ENCODE measurements at regions not wholly inside any gene's neighbourhood (a gene's known extent, or its start where the extent isn't known, plus 50 kb on each side); places are given as distances from the start of the nearest gene placed in this dataset.

DNA sequence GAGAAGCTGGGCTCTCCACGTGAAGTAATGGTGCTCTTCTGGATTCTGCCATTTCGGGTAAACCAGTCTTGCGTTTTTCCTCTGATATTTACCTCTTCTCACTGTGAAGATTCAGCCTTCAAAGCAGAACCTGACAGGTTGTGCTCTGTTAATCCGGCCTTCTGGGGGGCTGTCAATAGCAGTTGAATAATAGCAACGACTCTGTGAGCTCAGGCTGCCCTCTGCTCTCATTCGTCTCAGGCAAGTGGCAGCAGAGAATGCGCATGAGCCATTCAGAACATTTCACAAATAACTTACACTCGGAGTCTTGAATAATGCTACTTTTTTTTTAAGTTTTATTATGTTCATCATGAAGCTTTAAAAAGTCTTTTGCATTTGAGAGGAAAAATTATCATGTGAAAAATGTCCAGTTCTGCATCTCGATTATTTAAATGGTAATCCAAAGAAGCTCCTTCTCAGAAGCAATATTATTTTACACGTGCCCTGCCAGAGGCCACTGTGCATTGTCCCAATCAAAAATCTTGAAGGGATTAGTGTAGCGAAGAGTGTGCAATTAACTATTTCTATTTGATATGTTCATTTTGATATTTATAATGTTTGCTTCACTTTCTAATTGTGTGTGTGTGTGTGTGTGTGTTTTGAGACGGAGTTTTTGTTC, 354.2 kb upstream of the FAT1 start:
- FAIRE-seq (no peak), DNase-seq (peak in 3 of 5 donors; percentile 45 to 55 (median 49))
- Histone ChIP-seq H3K9ac (ENCODE audit: low read length in 3 of 3) (no peak overlapping the region), H3K27ac (ENCODE audit: low read depth in 2 of 2, low read length in 2 of 2) (no peak overlapping the region), H3K36me3 (ENCODE audit: control insufficient read depth in 2 of 3, insufficient read depth in 3 of 3, low read length in 3 of 3) (no peaks in the 10 kb centered on the region), H3K27me3 (ENCODE audit: control insufficient read depth, insufficient read depth, low read length) (no peaks in the 10 kb centered on the region), H3K9me3 (ENCODE audit: control insufficient read depth in 2 of 3, insufficient read depth in 1 of 3, low read length in 3 of 3) (no peaks in the 10 kb centered on the region), H3K4me3 (ENCODE audit: low read length in 3 of 3) (no peak overlapping the region), H3K4me1 (ENCODE audit: control insufficient read depth in 2 of 3, insufficient read depth in 2 of 3, low read depth in 1 of 3, low read length in 3 of 3) (no peaks in the 10 kb centered on the region)
- intact Hi-C loops (cut with DNase I): no loop called here
- TF ChIP-seq, protein P1, sequence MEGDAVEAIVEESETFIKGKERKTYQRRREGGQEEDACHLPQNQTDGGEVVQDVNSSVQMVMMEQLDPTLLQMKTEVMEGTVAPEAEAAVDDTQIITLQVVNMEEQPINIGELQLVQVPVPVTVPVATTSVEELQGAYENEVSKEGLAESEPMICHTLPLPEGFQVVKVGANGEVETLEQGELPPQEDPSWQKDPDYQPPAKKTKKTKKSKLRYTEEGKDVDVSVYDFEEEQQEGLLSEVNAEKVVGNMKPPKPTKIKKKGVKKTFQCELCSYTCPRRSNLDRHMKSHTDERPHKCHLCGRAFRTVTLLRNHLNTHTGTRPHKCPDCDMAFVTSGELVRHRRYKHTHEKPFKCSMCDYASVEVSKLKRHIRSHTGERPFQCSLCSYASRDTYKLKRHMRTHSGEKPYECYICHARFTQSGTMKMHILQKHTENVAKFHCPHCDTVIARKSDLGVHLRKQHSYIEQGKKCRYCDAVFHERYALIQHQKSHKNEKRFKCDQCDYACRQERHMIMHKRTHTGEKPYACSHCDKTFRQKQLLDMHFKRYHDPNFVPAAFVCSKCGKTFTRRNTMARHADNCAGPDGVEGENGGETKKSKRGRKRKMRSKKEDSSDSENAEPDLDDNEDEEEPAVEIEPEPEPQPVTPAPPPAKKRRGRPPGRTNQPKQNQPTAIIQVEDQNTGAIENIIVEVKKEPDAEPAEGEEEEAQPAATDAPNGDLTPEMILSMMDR (IDR thresholded peaks at IDR 0.05; ENCODE audit: borderline replicate concordance, extremely low read depth, insufficient read depth): no peak

DNA sequence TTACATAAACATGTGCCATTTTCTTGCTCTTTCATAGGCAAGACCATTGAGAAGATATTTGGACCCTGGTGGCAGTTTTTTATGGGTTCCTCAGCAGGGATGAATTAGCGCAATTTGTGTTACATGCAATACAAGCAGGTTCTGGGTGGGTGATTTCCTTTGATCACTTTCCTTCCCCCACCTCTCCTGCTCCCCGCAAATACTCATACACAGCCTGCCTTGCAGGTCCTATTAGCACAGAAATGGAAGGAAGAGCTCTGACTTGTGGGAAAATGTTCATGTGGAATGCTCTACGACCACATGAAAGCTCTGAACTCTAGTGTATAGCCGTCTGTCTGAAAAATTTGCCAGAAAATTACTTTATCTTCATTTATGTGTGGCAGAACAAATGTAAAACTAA, 361.0 kb upstream of the FAT1 start:
- no peak overlapping the region for H3K9ac ChIP-seq (ENCODE audit: low read length in 3 of 3)
- FAIRE-seq: no peak
- H3K9me3 ChIP-seq (ENCODE audit: control insufficient read depth in 2 of 3, insufficient read depth in 1 of 3, low read length in 3 of 3): no peaks in the 10 kb centered on the region
- intact Hi-C loops (cut with DNase I): no loop called here
- H3K27me3 ChIP-seq (ENCODE audit: control insufficient read depth, insufficient read depth, low read length): no peaks in the 10 kb centered on the region
- DNase-seq: peak in 1 of 5 donors; percentile 60
- H3K4me1 ChIP-seq (ENCODE audit: control insufficient read depth in 2 of 3, insufficient read depth in 2 of 3, low read depth in 1 of 3, low read length in 3 of 3): no peaks in the 10 kb centered on the region
- H3K4me3 ChIP-seq (ENCODE audit: low read length in 3 of 3): no peak overlapping the region
- TF ChIP-seq, protein P1 (IDR thresholded peaks at IDR 0.05; ENCODE audit: borderline replicate concordance, extremely low read depth, insufficient read depth): no peak
- H3K27ac ChIP-seq (ENCODE audit: low read depth in 2 of 2, low read length in 2 of 2): no peak overlapping the region
- no peaks in the 10 kb centered on the region for H3K36me3 ChIP-seq (ENCODE audit: control insufficient read depth in 2 of 3, insufficient read depth in 3 of 3, low read length in 3 of 3)

DNA sequence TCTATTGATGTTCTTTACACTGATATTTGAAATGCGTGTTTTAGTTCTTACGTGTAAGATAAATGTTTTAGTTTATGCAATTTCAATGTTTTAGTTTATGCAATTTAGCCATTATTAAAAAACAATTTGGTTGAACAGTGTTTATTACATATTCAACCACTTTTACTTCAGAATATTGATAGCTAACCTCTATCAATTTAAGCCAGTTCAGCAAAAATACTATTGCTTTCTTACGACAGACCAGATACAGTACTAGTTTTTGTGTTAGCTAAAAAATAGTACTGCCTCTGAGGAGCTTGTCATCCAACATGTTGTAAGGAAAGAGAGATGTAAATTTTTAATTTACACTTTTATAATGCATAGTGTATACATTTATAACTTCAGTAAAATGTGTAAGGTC, 361.7 kb upstream of the FAT1 start:
- no peaks in the 10 kb centered on the region for H3K9me3 ChIP-seq (ENCODE audit: control insufficient read depth in 2 of 3, insufficient read depth in 1 of 3, low read length in 3 of 3)
- H3K9ac ChIP-seq (ENCODE audit: low read length in 3 of 3): no peak overlapping the region
- intact Hi-C loops (cut with DNase I): no loop called here
- H3K27me3 ChIP-seq (ENCODE audit: control insufficient read depth, insufficient read depth, low read length): no peaks in the 10 kb centered on the region
- no peak for FAIRE-seq
- H3K36me3 ChIP-seq (ENCODE audit: control insufficient read depth in 2 of 3, insufficient read depth in 3 of 3, low read length in 3 of 3): no peaks in the 10 kb centered on the region
- H3K4me3 ChIP-seq (ENCODE audit: low read length in 3 of 3): no peak overlapping the region
- no peaks in the 10 kb centered on the region for H3K4me1 ChIP-seq (ENCODE audit: control insufficient read depth in 2 of 3, insufficient read depth in 2 of 3, low read depth in 1 of 3, low read length in 3 of 3)
- no peak overlapping the region for H3K27ac ChIP-seq (ENCODE audit: low read depth in 2 of 2, low read length in 2 of 2)
- DNase-seq: no peak
- TF ChIP-seq, protein P1 (IDR thresholded peaks at IDR 0.05; ENCODE audit: borderline replicate concordance, extremely low read depth, insufficient read depth): no peak

DNA sequence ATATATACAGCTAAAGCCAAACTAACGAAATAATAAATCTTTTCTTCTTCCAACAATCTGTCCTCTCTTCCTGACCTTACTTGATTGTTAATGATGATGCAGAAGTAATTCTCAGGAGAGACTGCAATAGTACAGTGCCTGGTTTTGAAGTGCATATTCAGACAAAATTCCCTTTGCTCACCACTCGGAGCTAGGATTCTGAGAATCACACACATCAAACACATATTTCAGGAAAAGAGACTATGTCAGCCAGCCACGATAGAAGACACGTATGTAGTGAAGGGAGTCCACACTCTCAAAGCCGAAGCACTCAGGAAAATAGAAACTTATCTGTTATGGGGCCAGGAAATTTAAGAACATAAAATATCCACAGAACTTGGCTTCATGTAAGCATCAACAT, 362.5 kb upstream of the FAT1 start:
- no peak for FAIRE-seq

More for the DNA sequence above, 362.5 kb upstream of the FAT1 start:
- Histone ChIP-seq H3K4me3 (ENCODE audit: low read length in 3 of 3) (no peak overlapping the region), H3K9me3 (ENCODE audit: control insufficient read depth in 2 of 3, insufficient read depth in 1 of 3, low read length in 3 of 3) (no peaks in the 10 kb centered on the region), H3K9ac (ENCODE audit: low read length in 3 of 3) (no peak overlapping the region), H3K36me3 (ENCODE audit: control insufficient read depth in 2 of 3, insufficient read depth in 3 of 3, low read length in 3 of 3) (no peaks in the 10 kb centered on the region), H3K27me3 (ENCODE audit: control insufficient read depth, insufficient read depth, low read length) (no peaks in the 10 kb centered on the region), H3K27ac (ENCODE audit: low read depth in 2 of 2, low read length in 2 of 2) (no peak overlapping the region), H3K4me1 (ENCODE audit: control insufficient read depth in 2 of 3, insufficient read depth in 2 of 3, low read depth in 1 of 3, low read length in 3 of 3) (no peaks in the 10 kb centered on the region)
- intact Hi-C loops (cut with DNase I): no loop called here
- DNase-seq: no peak
- TF ChIP-seq, protein P1 (IDR thresholded peaks at IDR 0.05; ENCODE audit: borderline replicate concordance, extremely low read depth, insufficient read depth): no peak

All from kidney (tissue), 13 donors.